ENCODE measurements at regions not wholly inside any gene's neighbourhood (a gene's known extent, or its start where the extent isn't known, plus 50 kb on each side); places are given as distances from the start of the nearest gene placed in this dataset.

GRCh38 chr4:165692082-165692481, 181.0 kb upstream of the TLL1 start:
- Mint-ChIP-seq H3K27me3 (no peaks in the 10 kb centered on the region), H3K4me1 (no peaks in the 10 kb centered on the region), H3K27ac (no peak overlapping the region), H3K36me3 (no peaks in the 10 kb centered on the region), H3K9me3 (peaks cover 0 to 6% (median 0%) of the 10 kb centered on the region in 7 donors), H3K4me3 (no peak overlapping the region)
- DNase-seq (no peak), ATAC-seq (ENCODE audit: low read depth in 2 of 2) (no peak)

GRCh38 chr4:165698272-165698671, 174.8 kb upstream of the TLL1 start:
- Mint-ChIP-seq H3K4me1 (no peaks in the 10 kb centered on the region), H3K36me3 (no peaks in the 10 kb centered on the region), H3K27ac (no peak overlapping the region), H3K27me3 (no peaks in the 10 kb centered on the region), H3K4me3 (no peak overlapping the region), H3K9me3 (peaks cover 0 to 2% (median 0%) of the 10 kb centered on the region in 7 donors)
- no peak for ATAC-seq (ENCODE audit: low read depth in 2 of 2)
- DNase-seq: no peak

DNA sequence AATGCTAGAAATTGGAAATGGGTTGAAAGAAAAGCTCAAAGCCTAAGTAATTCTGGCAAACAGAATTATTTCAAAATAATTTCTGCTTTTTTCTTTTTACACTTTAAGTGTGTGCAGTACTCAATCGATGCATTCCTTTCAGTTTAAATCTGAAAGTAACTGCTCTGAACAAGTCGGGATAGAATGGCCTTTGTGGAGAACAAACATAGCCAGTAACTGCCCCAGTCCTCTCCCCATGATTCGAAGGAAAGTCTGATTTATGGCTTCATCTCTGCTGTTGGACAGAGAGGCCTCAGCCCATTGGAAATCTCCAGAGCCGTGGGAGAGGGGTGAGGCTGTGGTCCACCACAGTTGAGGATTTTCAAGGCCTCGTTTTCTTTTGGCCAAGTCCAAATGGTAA, 174.0 kb upstream of the TLL1 start:
- no peak overlapping the region for H3K4me3 Mint-ChIP-seq
- no peaks in the 10 kb centered on the region for H3K36me3 Mint-ChIP-seq

GRCh38 chr4:165700855-165701254, 172.2 kb upstream of the TLL1 start:
- Mint-ChIP-seq H3K4me3 (no peak overlapping the region), H3K27ac (peak overlapping the region in 1 of 6 donors; percentile 9), H3K27me3 (no peaks in the 10 kb centered on the region), H3K36me3 (no peaks in the 10 kb centered on the region), H3K4me1 (no peaks in the 10 kb centered on the region), H3K9me3 (no peaks in the 10 kb centered on the region)
- no peak for ATAC-seq (ENCODE audit: low read depth in 2 of 2)
- no peak for DNase-seq

More for the DNA sequence above, 174.0 kb upstream of the TLL1 start:
- Mint-ChIP-seq H3K4me1 (no peaks in the 10 kb centered on the region), H3K9me3 (peaks cover 0 to 2% (median 0%) of the 10 kb centered on the region in 7 donors), H3K27me3 (no peaks in the 10 kb centered on the region), H3K27ac (no peak overlapping the region)
- DNase-seq (no peak), ATAC-seq (ENCODE audit: low read depth in 2 of 2) (no peak)

DNA sequence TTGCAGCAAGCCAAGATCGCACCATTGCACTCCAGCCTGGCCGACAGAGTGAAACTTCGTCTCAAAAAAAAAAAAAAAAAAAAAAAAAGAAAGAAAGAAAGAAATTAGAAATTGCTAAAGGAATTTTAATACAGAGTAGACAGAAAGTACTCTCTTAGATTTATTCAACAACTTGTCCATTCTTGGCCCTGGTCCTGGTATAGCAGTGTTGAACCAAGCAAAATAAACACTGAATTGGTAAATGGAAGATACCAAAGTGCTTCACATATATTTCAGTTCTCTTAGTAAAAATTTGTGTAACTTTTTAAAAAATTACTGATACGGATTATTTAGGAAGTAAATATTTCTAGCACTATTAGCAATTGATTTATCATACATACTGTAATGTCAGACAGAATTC, 165.9 kb upstream of the TLL1 start:
- Mint-ChIP-seq H3K36me3 (no peaks in the 10 kb centered on the region), H3K27ac (no peak overlapping the region), H3K27me3 (no peaks in the 10 kb centered on the region), H3K9me3 (peaks cover 0 to 2% (median 0%) of the 10 kb centered on the region in 7 donors), H3K4me3 (no peak overlapping the region), H3K4me1 (no peaks in the 10 kb centered on the region)
- ATAC-seq (ENCODE audit: low read depth in 2 of 2): no peak
- no peak for DNase-seq

DNA sequence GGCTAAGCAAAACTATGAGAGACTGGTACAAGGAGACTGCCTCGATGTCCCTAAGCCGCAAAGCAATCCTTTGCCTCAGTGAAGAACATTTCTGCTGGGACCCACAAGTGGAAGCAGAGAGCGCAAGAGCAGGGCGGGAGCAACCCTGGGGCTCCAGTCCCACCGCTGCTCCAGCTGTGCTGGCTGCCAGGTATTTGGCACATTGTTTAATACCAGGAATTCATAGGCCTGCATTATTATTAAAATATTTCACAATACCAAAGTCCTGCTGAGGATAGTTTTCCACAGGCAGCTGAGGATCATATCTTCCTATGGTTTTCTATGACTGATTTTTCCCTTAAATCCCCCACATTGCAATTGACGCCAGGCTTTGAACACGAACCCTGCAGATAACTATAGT, 163.5 kb upstream of the TLL1 start:
- Mint-ChIP-seq H3K9me3 (peaks cover 0 to 2% (median 0%) of the 10 kb centered on the region in 7 donors), H3K27me3 (no peaks in the 10 kb centered on the region), H3K36me3 (no peaks in the 10 kb centered on the region), H3K4me1 (no peaks in the 10 kb centered on the region), H3K27ac (no peak overlapping the region), H3K4me3 (no peak overlapping the region)
- DNase-seq (no peak), ATAC-seq (ENCODE audit: low read depth in 2 of 2) (no peak)

DNA sequence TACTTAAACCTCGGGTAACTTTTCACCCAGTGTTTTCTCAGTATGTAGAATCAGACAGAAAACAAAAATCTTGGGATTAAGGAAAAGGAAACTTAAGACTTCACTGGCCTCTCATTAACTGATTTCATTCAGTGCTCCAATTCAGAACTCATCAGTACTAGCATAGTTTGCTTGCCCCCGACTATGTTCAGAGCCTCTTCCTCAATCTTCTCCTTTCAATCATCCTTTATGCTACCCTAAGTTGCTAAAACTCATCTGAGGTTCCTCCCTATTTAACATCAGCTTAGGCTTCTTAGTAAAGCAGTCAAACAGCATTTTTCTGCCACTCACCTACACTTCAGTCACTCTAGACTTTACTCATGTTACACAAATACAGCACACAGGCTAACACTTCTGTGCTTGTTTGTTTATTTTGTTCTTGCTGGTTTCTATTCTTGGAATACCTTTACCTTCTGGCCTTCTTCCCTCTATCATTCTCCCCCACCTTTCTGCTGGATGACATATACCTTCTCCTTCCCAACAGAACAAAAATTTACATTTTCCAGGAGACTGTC, 163.0 kb upstream of the TLL1 start:
- Mint-ChIP-seq H3K27me3 (no peaks in the 10 kb centered on the region), H3K27ac (no peak overlapping the region), H3K9me3 (peaks cover 0 to 2% (median 0%) of the 10 kb centered on the region in 7 donors), H3K4me1 (no peaks in the 10 kb centered on the region), H3K36me3 (no peaks in the 10 kb centered on the region), H3K4me3 (no peak overlapping the region)
- DNase-seq (no peak), ATAC-seq (ENCODE audit: low read depth in 2 of 2) (no peak)

DNA sequence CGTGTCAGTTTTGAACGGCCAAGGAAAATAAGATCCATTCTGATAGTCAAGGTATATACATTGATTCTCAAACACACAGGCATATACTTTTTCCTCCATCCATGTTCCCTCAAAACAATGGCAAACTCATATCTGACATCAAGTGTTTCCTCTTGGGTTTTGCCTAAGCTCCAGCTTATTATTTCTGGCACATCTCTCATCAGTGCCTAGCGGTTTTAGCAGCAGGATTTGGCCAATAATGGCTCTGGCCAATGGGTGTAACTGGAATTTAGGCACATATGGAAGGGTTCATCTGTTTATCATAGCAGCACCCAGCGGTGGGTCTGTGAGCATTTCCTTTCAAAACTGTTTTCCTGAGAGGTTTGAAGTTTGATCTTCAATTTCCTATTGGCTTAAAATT, 161.6 kb upstream of the TLL1 start:
- Mint-ChIP-seq H3K27ac (no peak overlapping the region), H3K4me3 (no peak overlapping the region), H3K9me3 (peaks cover 0 to 2% (median 0%) of the 10 kb centered on the region in 7 donors), H3K36me3 (no peaks in the 10 kb centered on the region), H3K4me1 (no peaks in the 10 kb centered on the region), H3K27me3 (no peaks in the 10 kb centered on the region)
- no peak for DNase-seq
- ATAC-seq (ENCODE audit: low read depth in 2 of 2): no peak

- Mint-ChIP-seq H3K27me3 (no peaks in the 10 kb centered on the region), H3K36me3 (no peaks in the 10 kb centered on the region), H3K9me3 (peaks cover 0 to 2% (median 0%) of the 10 kb centered on the region in 7 donors), H3K4me1 (no peaks in the 10 kb centered on the region), H3K27ac (no peak overlapping the region), H3K4me3 (no peak overlapping the region)
- DNase-seq (no peak), ATAC-seq (ENCODE audit: low read depth in 2 of 2) (no peak)
Observed at GRCh38 chr4:165711912-165712311, 161.1 kb upstream of the TLL1 start.

GRCh38 chr4:165714650-165715049, 158.4 kb upstream of the TLL1 start:
- peaks cover 0 to 1% (median 0%) of the 10 kb centered on the region in 7 donors for H3K9me3 Mint-ChIP-seq
- H3K4me3 Mint-ChIP-seq: no peak overlapping the region
- no peaks in the 10 kb centered on the region for H3K4me1 Mint-ChIP-seq
- ATAC-seq (ENCODE audit: low read depth in 2 of 2) (no peak), DNase-seq (no peak)
- H3K27ac Mint-ChIP-seq: no peak overlapping the region
- no peaks in the 10 kb centered on the region for H3K27me3 Mint-ChIP-seq
- H3K36me3 Mint-ChIP-seq: no peaks in the 10 kb centered on the region

DNA sequence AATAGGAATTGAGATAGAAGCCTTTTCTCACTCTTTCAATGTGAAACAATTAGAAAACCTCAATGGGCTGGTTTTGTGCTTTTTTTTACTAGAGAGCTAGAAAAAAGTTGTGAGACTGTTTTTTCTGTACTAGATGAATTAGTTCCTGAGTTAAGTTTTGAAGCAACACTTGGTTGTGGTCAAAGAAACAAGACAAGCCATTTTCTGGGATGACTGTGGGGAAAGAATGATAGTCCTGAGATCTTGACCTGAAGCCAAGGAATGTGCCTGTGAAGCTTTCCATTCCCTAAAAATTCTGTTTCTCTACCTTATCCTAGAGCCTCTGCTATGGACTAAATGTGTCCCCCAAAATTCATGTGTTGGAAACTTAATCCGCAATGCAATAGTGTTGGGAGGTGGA, 157.8 kb upstream of the TLL1 start:
- Mint-ChIP-seq H3K9me3 (peaks cover 0 to 1% (median 0%) of the 10 kb centered on the region in 7 donors), H3K4me3 (no peak overlapping the region), H3K27ac (no peak overlapping the region), H3K27me3 (no peaks in the 10 kb centered on the region), H3K4me1 (no peaks in the 10 kb centered on the region), H3K36me3 (no peaks in the 10 kb centered on the region)
- no peak for DNase-seq
- no peak for ATAC-seq (ENCODE audit: low read depth in 2 of 2)

- Mint-ChIP-seq H3K9me3 (peaks cover 0 to 1% (median 0%) of the 10 kb centered on the region in 7 donors), H3K36me3 (no peaks in the 10 kb centered on the region), H3K27ac (no peak overlapping the region), H3K27me3 (no peaks in the 10 kb centered on the region), H3K4me1 (no peaks in the 10 kb centered on the region), H3K4me3 (no peak overlapping the region)
- no peak for ATAC-seq (ENCODE audit: low read depth in 2 of 2)
- no peak for DNase-seq
Observed at GRCh38 chr4:165715989-165716388, 157.0 kb upstream of the TLL1 start.

GRCh38 chr4:165716472-165716871, 156.6 kb upstream of the TLL1 start:
- H3K4me1 Mint-ChIP-seq: no peaks in the 10 kb centered on the region

DNA sequence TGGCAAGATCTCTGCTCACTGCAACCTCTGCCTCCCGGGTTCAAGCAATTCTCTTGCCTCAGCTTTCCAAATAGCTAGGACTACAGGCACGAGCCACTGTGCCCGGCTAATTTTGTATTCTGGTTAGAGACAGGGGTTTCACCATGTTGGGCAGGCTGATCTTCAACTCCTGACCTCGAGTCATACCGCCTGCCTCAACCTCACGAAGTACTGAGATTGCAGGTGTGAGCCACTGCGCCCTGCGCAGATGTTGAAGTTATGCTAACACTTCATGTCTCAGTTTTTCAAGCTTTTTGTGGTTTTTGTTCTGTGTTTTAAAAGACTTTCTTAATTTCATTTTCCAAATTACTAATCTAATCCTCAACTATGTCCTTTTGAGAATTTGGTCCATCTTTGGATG, 154.4 kb upstream of the TLL1 start:
- Mint-ChIP-seq H3K36me3 (no peaks in the 10 kb centered on the region), H3K4me1 (no peaks in the 10 kb centered on the region), H3K4me3 (no peak overlapping the region), H3K9me3 (peaks cover 0 to 2% (median 0%) of the 10 kb centered on the region in 7 donors), H3K27ac (no peak overlapping the region), H3K27me3 (no peaks in the 10 kb centered on the region)
- no peak for DNase-seq
- no peak for ATAC-seq (ENCODE audit: low read depth in 2 of 2)

More at GRCh38 chr4:165716472-165716871, 156.6 kb upstream of the TLL1 start:
- H3K36me3 Mint-ChIP-seq: no peaks in the 10 kb centered on the region
- H3K27me3 Mint-ChIP-seq: no peaks in the 10 kb centered on the region
- H3K27ac Mint-ChIP-seq: no peak overlapping the region
- no peak for ATAC-seq (ENCODE audit: low read depth in 2 of 2)
- no peak for DNase-seq
- peaks cover 0 to 1% (median 0%) of the 10 kb centered on the region in 7 donors for H3K9me3 Mint-ChIP-seq
- H3K4me3 Mint-ChIP-seq: no peak overlapping the region

Data from naive B cell (primary cell).